H1 (cell line): ENCODE measurements at regions not wholly inside any gene's neighbourhood (a gene's known extent, or its start where the extent isn't known, plus 50 kb on each side); places are given as distances from the start of the nearest gene placed in this dataset.

Source experiments
- CTCF ChIA-PET: fragments of 300-600 bp; sonication (Branson Sonifier 250); formaldehyde crosslinking; loops from one replicate; lab custom pipeline; 2021; ENCODE audit not compliant: partially characterized antibody; lab: Charles Lee
- POLR2A ChIA-PET: fragments of 300-600 bp; sonication (Branson Sonifier 250); formaldehyde crosslinking; loops from one replicate; lab custom pipeline; 2021; ENCODE audit warnings: inconsistent platforms; ENCODE audit not compliant: partially characterized antibody; lab: Charles Lee
- DNase-seq, 2 experiments: peaks; one replicate each; pipeline versions ENCODE4 v3.0.0 to v3.0.0-alpha.2; 2010 to 2022; ENCODE audit warnings: low spot score in 2 of 2, low read depth in 1 of 2, mixed read lengths in 1 of 2
- FAIRE-seq: peaks from 2 replicates; lab custom pipeline; 2011; peaks lifted over from hg19 to GRCh38; lab: Jason Lieb, UNC
- H2AFZ ChIP-seq: 2 replicates; pipeline ENCODE4 v1.8.1; 2012; ENCODE audit warnings: low read length, inconsistent platforms
- H2AK5ac ChIP-seq: 2 replicates; pipeline ENCODE4 v1.6.1; 2013; ENCODE audit warnings: low read depth, low read length
- H2BK120ac ChIP-seq: replicated peaks from 2 replicates; pipeline ENCODE3; 2013; ENCODE audit warnings: low read depth, low read length, inconsistent platforms
- H2BK12ac ChIP-seq: 2 replicates; pipeline ENCODE4 v1.6.1; 2013; ENCODE audit warnings: low read depth, low read length
- H2BK15ac ChIP-seq: 2 replicates; pipeline ENCODE4 v1.6.1; 2013; ENCODE audit warnings: low read length
- H2BK20ac ChIP-seq: 2 replicates; pipeline ENCODE4 v1.6.1; 2013; ENCODE audit warnings: low read length
- H2BK5ac ChIP-seq: 2 replicates; pipeline ENCODE4 v1.6.1; 2013; ENCODE audit warnings: low read depth, low read length
- H3K14ac ChIP-seq: 2 replicates; pipeline ENCODE4 v1.6.1; 2013; ENCODE audit warnings: inconsistent platforms; ENCODE audit not compliant: insufficient read length
- H3K18ac ChIP-seq: 2 replicates; pipeline ENCODE4 v1.6.1; 2013; ENCODE audit warnings: low read length; ENCODE audit errors: extremely low read depth
- H3K23ac ChIP-seq: 2 replicates; pipeline ENCODE4 v1.6.1; 2013; ENCODE audit warnings: inconsistent platforms; ENCODE audit not compliant: insufficient read length
- H3K23me2 ChIP-seq: 2 replicates; pipeline ENCODE4 v1.6.1; 2013; ENCODE audit warnings: low read depth, low read length
- H3K27ac ChIP-seq: 2 replicates; pipeline ENCODE4 v1.6.1; 2011; ENCODE audit warnings: low read depth, low read length, inconsistent platforms
- H3K27me3 ChIP-seq, 4 experiments: replicated peaks in 1 of 4; 1 replicate in 1 of 4; 2 replicates in 3 of 4; pipeline versions ENCODE4 v1.6.1 to v1.8.1; 2011 to 2013; ENCODE audit warnings: low read length in 3 of 4, mild to moderate bottlenecking in 3 of 4, inconsistent platforms in 2 of 4, mixed read lengths in 2 of 4, moderate library complexity in 1 of 4; ENCODE audit not compliant: control insufficient read depth in 3 of 4, insufficient read depth in 3 of 4; ENCODE audit errors: extremely low read depth in 1 of 4
- H3K36me3 ChIP-seq, 4 experiments: 2 replicates each; pipeline versions ENCODE4 v1.6.1 to v1.8.1; 2011 to 2013; ENCODE audit warnings: mild to moderate bottlenecking in 4 of 4, low read length in 3 of 4, moderate library complexity in 2 of 4, control low read depth in 1 of 4, inconsistent platforms in 1 of 4; ENCODE audit not compliant: insufficient read depth in 4 of 4, control insufficient read depth in 2 of 4
- H3K4ac ChIP-seq: replicated peaks from 2 replicates; pipeline ENCODE3; 2013; ENCODE audit warnings: low read length, low read depth, mixed read lengths, inconsistent platforms; ENCODE audit not compliant: insufficient read length
- H3K4me1 ChIP-seq, 4 experiments: replicated peaks in 1 of 4; 1 replicate in 1 of 4; 2 replicates in 3 of 4; pipeline versions ENCODE4 v1.6.1 to v1.8.1; 2011 to 2013; ENCODE audit warnings: low read length in 3 of 4, inconsistent platforms in 2 of 4, mixed read lengths in 1 of 4; ENCODE audit not compliant: insufficient read depth in 4 of 4, control insufficient read depth in 3 of 4
- H3K4me2 ChIP-seq, 2 experiments: 2 replicates each; pipeline versions ENCODE4 v1.6.1 to v1.8.1; 2011 to 2013; ENCODE audit warnings: low read depth in 2 of 2, low read length in 2 of 2, control low read depth in 1 of 2, inconsistent platforms in 1 of 2, mild to moderate bottlenecking in 1 of 2; ENCODE audit not compliant: insufficient read depth in 1 of 2
- H3K4me3 ChIP-seq, 4 experiments: fragments of 200-600, 300-600 bp in 1 of 4; sonication (generic), shearing (Covaris generic), sonication (Bioruptor Twin) in 1 of 4; 2 replicates each; pipeline versions ENCODE4 v1.5.1 to v1.8.1; 2011 to 2016; ENCODE audit warnings: low read length in 4 of 4, low read depth in 3 of 4, control low read depth in 2 of 4, inconsistent platforms in 2 of 4, mild to moderate bottlenecking in 2 of 4, mixed read lengths in 1 of 4, moderate library complexity in 1 of 4; ENCODE audit not compliant: insufficient read depth in 2 of 4; ENCODE audit errors: extremely low read depth in 1 of 4
- H3K56ac ChIP-seq: replicated peaks from 2 replicates; pipeline ENCODE3; 2013; ENCODE audit warnings: low read depth, mild to moderate bottlenecking, mixed read lengths, low read length, inconsistent platforms; ENCODE audit not compliant: insufficient read length
- H3K79me1 ChIP-seq: 2 replicates; pipeline ENCODE4 v1.6.1; 2013; ENCODE audit warnings: low read depth, low read length, control low read depth
- H3K79me2 ChIP-seq, 2 experiments: 2 replicates each; pipeline versions ENCODE4 v1.6.1 to v1.8.1; 2012 to 2013; ENCODE audit warnings: low read length in 2 of 2, mild to moderate bottlenecking in 2 of 2, inconsistent platforms in 1 of 2; ENCODE audit not compliant: insufficient read depth in 2 of 2, control insufficient read depth in 1 of 2
- H3K9ac ChIP-seq, 4 experiments: replicated peaks in 1 of 4; 1 replicate in 1 of 4; 2 replicates in 3 of 4; pipeline versions ENCODE4 v1.6.1 to v1.8.1; 2011 to 2013; ENCODE audit warnings: low read depth in 3 of 4, low read length in 3 of 4, control low read depth in 2 of 4, mild to moderate bottlenecking in 2 of 4, moderate library complexity in 2 of 4, inconsistent platforms in 1 of 4; ENCODE audit errors: extremely low read depth in 1 of 4
- H3K9me3 ChIP-seq, 2 experiments: 2 replicates each; pipeline versions ENCODE4 v1.6.1 to v1.8.1; 2012 to 2013; ENCODE audit warnings: mild to moderate bottlenecking in 2 of 2, moderate library complexity in 2 of 2, control low read depth in 1 of 2, inconsistent platforms in 1 of 2, low read depth in 1 of 2, low read length in 1 of 2, mixed read lengths in 1 of 2; ENCODE audit not compliant: insufficient read depth in 2 of 2
- H4K20me1 ChIP-seq, 2 experiments: replicated peaks in 1 of 2; 2 replicates each; pipeline versions ENCODE3 to v1.8.1; 2011 to 2013; ENCODE audit warnings: inconsistent platforms in 2 of 2, low read length in 2 of 2, mild to moderate bottlenecking in 1 of 2; ENCODE audit not compliant: insufficient read depth in 2 of 2, control insufficient read depth in 1 of 2
- H4K5ac ChIP-seq: 2 replicates; pipeline ENCODE4 v1.6.1; 2013; ENCODE audit warnings: low read length, low read depth, mixed read lengths, inconsistent platforms; ENCODE audit not compliant: insufficient read length
- H4K8ac ChIP-seq: 2 replicates; pipeline ENCODE4 v1.8.0; 2013; ENCODE audit warnings: mild to moderate bottlenecking, moderate library complexity, low read length, inconsistent platforms; ENCODE audit not compliant: insufficient read depth; ENCODE audit errors: extremely low read depth
- H4K91ac ChIP-seq: replicated peaks from 2 replicates; pipeline ENCODE3; 2013; ENCODE audit warnings: low read length, mixed read lengths, inconsistent platforms; ENCODE audit not compliant: insufficient read length
- WGBS, 2 experiments: shearing (Covaris generic) in 1 of 2; methylation state at CpG; one replicate each; pipeline versions ENCODE4 v1.1.6 to v1.1.7; 2013 to 2015; ENCODE audit warnings: low lambda C conversion rate in 2 of 2, mixed read lengths in 2 of 2, inconsistent platforms in 1 of 2, low coverage in 1 of 2, missing lambda C conversion rate in 1 of 2; ENCODE audit not compliant: insufficient replicate concordance in 2 of 2, insufficient coverage in 1 of 2, insufficient read length in 1 of 2; ENCODE audit errors: extremely low coverage in 1 of 2, missing lambda C conversion rate in 1 of 2; 5-methylcytosine and 5-hydroxymethylcytosine counted together

DNA sequence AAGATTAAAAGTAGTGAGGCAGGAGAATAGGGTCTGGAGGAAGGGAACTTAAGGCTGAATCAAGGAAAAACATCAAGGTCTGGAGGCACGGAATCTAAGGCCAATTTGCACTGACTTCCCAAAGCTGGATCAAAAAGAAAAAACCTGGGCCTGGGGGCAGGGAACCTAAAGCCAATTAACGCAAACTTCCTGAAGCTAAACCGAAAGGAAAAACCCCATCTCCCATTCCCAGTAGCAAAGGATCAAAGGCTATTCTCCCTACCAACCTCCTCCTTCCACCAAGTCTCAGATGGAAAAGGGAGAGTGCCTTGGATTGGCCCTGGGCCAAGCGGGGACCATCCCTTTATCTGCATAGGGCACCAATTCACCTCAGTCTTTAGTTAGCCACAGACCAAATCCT, 384.2 kb downstream of the GRIN2B start:
- Histone ChIP-seq H3K14ac (no peak overlapping the region), H3K4ac (no peak overlapping the region), H3K9me3 (no peaks in the 10 kb centered on the region), H4K5ac (no peak overlapping the region), H4K20me1 (no peaks in the 10 kb centered on the region), H2AFZ (0 out of 2 replicates have a peak overlapping the region, but pooled peaks have one; percentile 41), H3K27me3 (no peaks in the 10 kb centered on the region), H3K4me3 (no peak overlapping the region), H3K9ac (no peak overlapping the region), H3K27ac (no peak overlapping the region), H2BK12ac (no peak overlapping the region), H3K36me3 (no peaks in the 10 kb centered on the region), H2BK15ac (no peak overlapping the region), H4K91ac (no peak overlapping the region), H3K79me1 (no peaks in the 10 kb centered on the region), H3K23ac (no peak overlapping the region), H2BK20ac (no peak overlapping the region), H3K18ac (no peak overlapping the region), H2BK120ac (no peak overlapping the region), H3K4me1 (peaks cover 4 to 14% (median 10%) of the 10 kb centered on the region in 4 experiments; a peak in 6 of 7 replicates), H3K79me2 (no peaks in the 10 kb centered on the region), H3K23me2 (no peaks in the 10 kb centered on the region), H3K4me2 (no peak overlapping the region), H3K56ac (no peak overlapping the region), H4K8ac (no peak overlapping the region), H2BK5ac (no peak overlapping the region), H2AK5ac (no peak overlapping the region)
- FAIRE-seq (no peak), DNase-seq (no peak)
- ChIA-PET CTCF (interaction anchor here (1.0 to 1.1 kb wide), 3 partner anchors 11 to 49 kb away, joined by 3 read pairs; no protein-coding TSS in a partner anchor), POLR2A (no interaction called here)
- WGBS, 2 experiments: 92% methylated on average over 4 of the region's 4 CpGs; no CpG with 5 or more reads in 1 of the 2 experiments
